AG08396 (cell line): ENCODE measurements at regions not wholly inside any gene's neighbourhood (a gene's known extent, or its start where the extent isn't known, plus 50 kb on each side); places are given as distances from the start of the nearest gene placed in this dataset.

Experiments
- DNase-seq: peaks from one replicate; pipeline ENCODE4 v3.0.0; 2012; ENCODE audit warnings: low spot score, mixed read lengths

GRCh38 chr2:193743089-193743488 is 1548.4 kb upstream of the TMEFF2 start:
- DNase-seq = no peak

GRCh38 chr2:193738892-193739291 is 1544.2 kb upstream of the TMEFF2 start:
- no peak for DNase-seq

GRCh38 chr2:193712912-193713311 is 1518.2 kb upstream of the TMEFF2 start:
- DNase-seq = no peak

GRCh38 chr2:193703411-193703810 is 1508.7 kb upstream of the TMEFF2 start:
- DNase-seq = no peak

- no peak for DNase-seq
These were observed 1506.8 kb upstream of the TMEFF2 start for GRCh38 chr2:193701484-193701883.

GRCh38 chr2:193695367-193695766 is 1500.6 kb upstream of the TMEFF2 start:
- no peak for DNase-seq

GRCh38 chr2:193693758-193694157 is 1499.0 kb upstream of the TMEFF2 start:
- DNase-seq = no peak

- no peak for DNase-seq
These were observed 1495.8 kb upstream of the TMEFF2 start for GRCh38 chr2:193690572-193690971.

GRCh38 chr2:193687195-193687594 is 1492.5 kb upstream of the TMEFF2 start:
- no peak for DNase-seq

GRCh38 chr2:193679847-193680246 is 1485.1 kb upstream of the TMEFF2 start:
- no peak for DNase-seq

GRCh38 chr2:193670478-193670877 is 1475.7 kb upstream of the TMEFF2 start:
- DNase-seq = no peak

GRCh38 chr2:193668557-193669323 is 1474.0 kb upstream of the TMEFF2 start:
- DNase-seq = no peak

- DNase-seq = no peak
These were observed 1433.2 kb upstream of the TMEFF2 start for GRCh38 chr2:193627927-193628272.

GRCh38 chr2:193627187-193627926 is 1432.6 kb upstream of the TMEFF2 start:
- DNase-seq = no peak

- DNase-seq = no peak
These were observed 1413.7 kb upstream of the TMEFF2 start for GRCh38 chr2:193608451-193608850.

- no peak for DNase-seq
These were observed 1396.1 kb upstream of the TMEFF2 start for GRCh38 chr2:193590831-193591230.

GRCh38 chr2:193584522-193584938 is 1389.8 kb upstream of the TMEFF2 start:
- no peak for DNase-seq

- no peak for DNase-seq
These were observed 1389.1 kb upstream of the TMEFF2 start for GRCh38 chr2:193583638-193584400.

GRCh38 chr2:193581807-193582206 is 1387.1 kb upstream of the TMEFF2 start:
- DNase-seq = no peak

GRCh38 chr2:193580176-193580950 is 1385.6 kb upstream of the TMEFF2 start:
- no peak for DNase-seq

GRCh38 chr2:193566886-193567285 is 1372.2 kb upstream of the TMEFF2 start:
- DNase-seq = no peak

GRCh38 chr2:193566276-193566675 is 1371.5 kb upstream of the TMEFF2 start:
- no peak for DNase-seq
